ENCODE measurements at regions not wholly inside any gene's neighbourhood (a gene's known extent, or its start where the extent isn't known, plus 50 kb on each side); places are given as distances from the start of the nearest gene placed in this dataset.

DNA sequence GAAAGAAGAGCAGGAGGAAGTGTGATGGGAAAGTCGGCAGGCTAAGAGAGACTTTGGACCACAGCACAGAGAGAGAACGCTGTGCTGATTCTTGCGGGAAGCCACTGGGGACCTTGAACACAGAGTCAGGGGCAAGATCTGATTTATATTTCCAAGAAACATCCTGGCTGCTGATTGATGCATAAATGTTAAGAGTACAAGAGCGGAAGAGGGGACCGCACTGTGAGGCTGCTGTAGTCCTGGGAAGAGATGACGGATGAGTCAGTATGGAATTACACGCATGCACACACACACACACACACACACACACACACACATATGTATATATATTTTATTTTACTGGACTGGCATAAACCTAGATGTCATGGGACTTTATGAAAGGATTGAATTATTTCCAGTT lies 865.6 kb upstream of the ID2 start:
- TF ChIP-seq EZH2 (IDR thresholded peaks at IDR 0.05; ENCODE audit: borderline replicate concordance, low read depth, low read length, poor library complexity, severe bottlenecking) = no peak
- TF ChIP-seq, protein P1, sequence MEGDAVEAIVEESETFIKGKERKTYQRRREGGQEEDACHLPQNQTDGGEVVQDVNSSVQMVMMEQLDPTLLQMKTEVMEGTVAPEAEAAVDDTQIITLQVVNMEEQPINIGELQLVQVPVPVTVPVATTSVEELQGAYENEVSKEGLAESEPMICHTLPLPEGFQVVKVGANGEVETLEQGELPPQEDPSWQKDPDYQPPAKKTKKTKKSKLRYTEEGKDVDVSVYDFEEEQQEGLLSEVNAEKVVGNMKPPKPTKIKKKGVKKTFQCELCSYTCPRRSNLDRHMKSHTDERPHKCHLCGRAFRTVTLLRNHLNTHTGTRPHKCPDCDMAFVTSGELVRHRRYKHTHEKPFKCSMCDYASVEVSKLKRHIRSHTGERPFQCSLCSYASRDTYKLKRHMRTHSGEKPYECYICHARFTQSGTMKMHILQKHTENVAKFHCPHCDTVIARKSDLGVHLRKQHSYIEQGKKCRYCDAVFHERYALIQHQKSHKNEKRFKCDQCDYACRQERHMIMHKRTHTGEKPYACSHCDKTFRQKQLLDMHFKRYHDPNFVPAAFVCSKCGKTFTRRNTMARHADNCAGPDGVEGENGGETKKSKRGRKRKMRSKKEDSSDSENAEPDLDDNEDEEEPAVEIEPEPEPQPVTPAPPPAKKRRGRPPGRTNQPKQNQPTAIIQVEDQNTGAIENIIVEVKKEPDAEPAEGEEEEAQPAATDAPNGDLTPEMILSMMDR (conservative IDR thresholded peaks at IDR 0.05; ENCODE audit: low read depth, low read length) = no peak
